ENCODE measurements at regions not wholly inside any gene's neighbourhood (a gene's known extent, or its start where the extent isn't known, plus 50 kb on each side); places are given as distances from the start of the nearest gene placed in this dataset.

GRCh38 chr9:91116211-91116610 is 245.5 kb downstream of the AUH start:
- no peak for TF ChIP-seq CTCF (IDR thresholded peaks at IDR 0.05; ENCODE audit: low read depth, low read length, poor library complexity, severe bottlenecking)
- no peak for TF ChIP-seq EZH2phosphoT487 (IDR thresholded peaks at IDR 0.05; ENCODE audit: borderline replicate concordance, low read length)

Measured in DOHH2 (cell line).